ENCODE measurements at regions not wholly inside any gene's neighbourhood (a gene's known extent, or its start where the extent isn't known, plus 50 kb on each side); places are given as distances from the start of the nearest gene placed in this dataset.

DNA sequence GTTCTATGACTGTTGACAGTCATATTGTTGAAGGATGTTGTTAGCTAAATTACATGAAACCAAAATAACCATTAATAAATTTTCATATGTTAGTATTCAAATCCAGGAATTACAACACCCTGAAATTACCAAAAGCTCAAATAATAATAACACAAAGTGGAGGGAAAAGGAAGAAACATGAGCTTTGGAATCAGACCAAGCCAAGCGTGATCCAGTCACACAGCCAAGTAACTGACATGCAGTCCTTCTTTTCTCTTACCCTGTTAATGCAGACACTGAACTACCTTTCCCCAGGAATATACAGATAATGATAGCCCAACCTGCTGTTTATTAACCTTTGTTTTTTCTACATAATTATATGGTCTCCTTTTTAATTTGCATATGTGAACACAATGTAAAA, 130.2 kb downstream of the HS3ST1 start:
- no peak overlapping the region for H3K4me3 ChIP-seq (ENCODE audit: low read length)
- no peak for TF ChIP-seq ZNF274 (IDR thresholded peaks at IDR 0.05; ENCODE audit: low read depth, low read length)

DNA sequence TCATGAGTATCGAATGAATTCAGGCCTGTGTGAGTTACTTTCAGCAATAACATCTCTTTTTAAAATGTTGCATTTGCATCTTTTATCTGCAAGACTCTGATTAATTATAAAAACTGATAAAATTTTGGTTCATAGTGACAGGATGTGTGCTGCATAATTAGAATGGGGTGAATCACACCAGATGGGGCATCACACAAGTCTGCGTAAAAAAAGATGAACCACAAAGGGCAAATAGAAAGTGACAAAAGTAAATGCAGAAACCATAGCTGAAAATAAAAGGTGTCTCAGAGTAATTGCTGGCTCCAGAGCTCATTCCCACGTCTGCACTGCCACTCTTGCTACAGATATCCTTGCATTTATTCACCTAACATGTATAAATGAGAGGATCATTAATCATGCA, 131.1 kb downstream of the HS3ST1 start:
- no peak for TF ChIP-seq ZNF274 (IDR thresholded peaks at IDR 0.05; ENCODE audit: low read depth, low read length)
- H3K4me3 ChIP-seq (ENCODE audit: low read length) = no peak overlapping the region

DNA sequence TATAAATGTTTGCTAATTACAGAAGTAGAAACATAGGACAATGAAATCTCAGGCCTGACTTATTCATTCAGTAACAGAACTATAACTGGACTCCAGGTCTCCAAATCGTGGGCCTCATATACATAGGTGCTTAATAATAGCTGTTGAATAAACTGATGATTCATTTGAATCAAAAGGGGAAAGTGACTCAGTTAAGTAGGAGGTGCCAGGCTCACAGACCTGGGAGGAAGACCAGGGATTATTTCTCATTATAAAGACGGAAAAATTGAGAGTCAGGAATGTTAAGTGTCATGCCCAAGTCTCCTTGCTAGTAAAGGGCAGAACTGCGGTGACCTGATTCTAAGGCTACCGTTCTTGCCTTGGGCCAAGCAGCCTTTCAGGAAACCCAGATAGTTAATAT, 131.5 kb downstream of the HS3ST1 start:
- no peak for TF ChIP-seq ZNF274 (IDR thresholded peaks at IDR 0.05; ENCODE audit: low read depth, low read length)
- no peak overlapping the region for H3K4me3 ChIP-seq (ENCODE audit: low read length)

DNA sequence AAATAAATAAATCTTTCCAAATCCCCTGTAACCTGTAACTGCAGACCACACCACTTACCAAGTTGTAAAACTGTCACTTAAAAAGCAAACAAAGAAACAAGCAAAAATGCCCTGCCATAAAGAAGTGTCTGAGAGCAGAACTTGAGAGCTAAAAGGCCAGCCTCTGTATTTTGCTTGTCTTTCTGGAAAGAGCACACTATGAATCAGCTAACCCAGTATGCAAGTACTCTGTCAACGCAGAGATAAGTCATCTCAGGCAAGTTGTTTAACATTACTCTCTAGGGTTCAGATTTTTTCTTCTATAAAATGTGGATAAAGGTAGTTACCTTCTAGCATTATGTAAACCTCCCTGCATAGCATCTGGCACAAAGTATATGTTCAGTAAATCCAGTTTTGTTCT, 134.8 kb downstream of the HS3ST1 start:
- TF ChIP-seq ZNF274 (IDR thresholded peaks at IDR 0.05; ENCODE audit: low read depth, low read length) = no peak

DNA sequence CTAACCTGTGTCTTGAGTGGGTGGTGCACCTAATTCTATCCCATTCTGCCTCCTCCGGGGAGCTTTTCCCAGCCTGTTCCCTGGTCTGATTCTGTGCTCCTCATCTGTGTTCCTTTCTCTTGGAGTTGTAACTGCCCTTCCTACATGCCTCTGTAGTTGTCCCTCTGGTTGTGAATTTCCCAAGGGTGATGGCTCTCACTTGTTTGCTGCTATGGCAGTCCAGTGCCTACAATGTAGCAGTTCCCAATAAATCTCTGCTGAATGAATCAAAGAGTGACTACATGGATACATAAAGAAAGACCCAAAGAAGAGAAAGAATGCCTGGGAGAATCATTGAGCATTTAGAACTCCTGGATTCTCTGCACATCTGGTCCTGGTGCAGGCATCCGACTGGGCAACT, 141.6 kb downstream of the HS3ST1 start:
- no peak for TF ChIP-seq ZNF274 (IDR thresholded peaks at IDR 0.05; ENCODE audit: low read depth, low read length)
- no peak overlapping the region for H3K4me3 ChIP-seq (ENCODE audit: low read length)

More for the DNA sequence above, 134.8 kb downstream of the HS3ST1 start:
- no peak overlapping the region for H3K4me3 ChIP-seq (ENCODE audit: low read length)

DNA sequence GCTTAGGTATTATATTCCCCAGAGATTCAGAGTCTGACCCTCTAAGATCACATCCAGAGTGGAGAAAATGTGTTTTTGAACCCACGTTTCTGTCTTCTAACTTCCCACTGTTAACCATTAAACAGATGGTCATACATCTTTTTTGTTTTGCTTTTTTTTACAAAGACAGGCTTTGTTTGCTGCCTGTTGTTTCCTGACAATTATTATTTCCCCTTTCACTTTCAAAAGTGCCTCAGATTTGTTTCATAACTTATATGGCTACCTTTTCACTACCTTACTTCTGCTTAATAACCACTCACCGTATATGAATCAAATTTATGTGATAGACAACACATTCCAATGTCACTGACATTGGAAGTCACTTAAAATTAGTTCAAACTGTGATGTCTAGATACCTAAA, 142.2 kb downstream of the HS3ST1 start:
- no peak for TF ChIP-seq ZNF274 (IDR thresholded peaks at IDR 0.05; ENCODE audit: low read depth, low read length)
- no peak overlapping the region for H3K4me3 ChIP-seq (ENCODE audit: low read length)

DNA sequence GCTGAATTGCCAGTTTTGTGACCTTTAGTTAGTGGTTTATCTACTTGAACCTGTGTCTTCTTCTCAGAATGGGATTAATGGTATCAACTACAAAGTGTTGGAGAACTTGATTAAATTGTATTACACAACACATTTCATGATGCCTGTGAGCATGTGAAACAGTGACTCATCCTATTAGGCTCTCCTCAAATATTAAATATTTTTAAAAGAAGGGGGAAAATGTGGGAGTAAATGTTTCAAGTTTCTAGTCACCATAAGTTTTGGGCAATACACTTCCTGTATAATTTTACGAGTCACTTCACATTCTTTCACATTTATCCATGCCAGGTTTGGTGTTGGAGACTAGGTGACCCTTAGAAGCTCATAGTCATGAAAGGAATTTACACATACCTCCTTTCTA, 147.0 kb downstream of the HS3ST1 start:
- H3K4me3 ChIP-seq (ENCODE audit: low read length) = no peak overlapping the region
- no peak for TF ChIP-seq ZNF274 (IDR thresholded peaks at IDR 0.05; ENCODE audit: low read depth, low read length)

DNA sequence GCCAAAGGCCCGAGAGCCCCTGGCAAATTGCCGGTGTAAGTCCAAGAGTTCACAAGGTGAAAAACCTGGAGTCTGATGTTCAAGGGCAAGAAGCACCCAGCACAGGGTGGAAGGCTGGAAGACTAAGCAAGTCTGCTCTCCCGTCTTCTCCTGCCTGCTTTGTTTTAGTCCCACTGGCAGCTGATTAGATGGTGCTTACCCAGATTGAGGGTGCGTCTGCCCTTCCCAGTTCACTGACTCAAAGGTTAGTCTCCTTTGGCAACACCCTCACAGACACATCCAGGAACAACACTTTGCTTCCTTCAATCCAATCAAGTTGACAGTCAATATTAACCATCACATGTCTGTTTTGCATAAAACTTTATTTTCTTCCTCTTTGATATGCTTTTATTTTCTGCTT, 157.4 kb downstream of the HS3ST1 start:
- TF ChIP-seq ZNF274 (IDR thresholded peaks at IDR 0.05; ENCODE audit: low read depth, low read length) = no peak
- H3K4me3 ChIP-seq (ENCODE audit: low read length) = no peak overlapping the region

DNA sequence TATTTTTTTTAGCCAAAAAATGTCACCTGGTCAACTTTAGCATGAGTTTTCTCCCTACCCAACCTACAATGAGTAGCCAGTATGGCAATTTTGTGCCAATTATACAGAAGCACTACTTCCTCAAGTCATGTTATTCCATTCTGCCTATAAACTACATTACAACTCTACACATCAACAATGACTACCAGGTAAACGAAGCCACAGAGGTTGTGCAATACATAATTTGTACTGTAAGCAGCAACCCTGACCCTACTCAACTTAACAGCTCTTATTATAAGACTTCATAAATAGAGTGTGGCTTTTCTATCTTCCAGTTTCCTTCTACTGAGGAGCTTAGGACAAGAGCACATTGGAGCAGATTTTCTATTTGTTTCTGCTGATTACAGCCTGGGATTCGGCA, 160.5 kb downstream of the HS3ST1 start:
- no peak overlapping the region for H3K4me3 ChIP-seq (ENCODE audit: low read length)
- no peak for TF ChIP-seq ZNF274 (IDR thresholded peaks at IDR 0.05; ENCODE audit: low read depth, low read length)

DNA sequence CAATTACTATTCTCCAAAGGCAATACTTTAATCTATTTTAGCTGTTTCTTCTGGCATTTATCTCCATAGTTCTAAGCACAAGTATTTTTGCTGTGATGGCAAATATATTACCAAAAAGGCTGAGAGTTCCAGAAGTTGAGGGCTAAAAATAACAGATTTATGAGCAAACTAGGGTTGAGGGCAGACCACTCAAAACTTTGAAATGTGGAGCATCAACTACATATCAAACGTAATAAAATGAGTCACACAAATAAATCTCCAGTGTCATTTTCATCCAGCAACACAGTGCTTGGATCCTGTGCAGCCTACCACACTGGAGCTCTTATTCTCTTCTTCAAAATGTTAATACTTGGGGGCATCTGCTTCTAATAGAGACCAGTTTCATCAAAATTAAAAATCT, 163.9 kb downstream of the HS3ST1 start:
- TF ChIP-seq ZNF274 (IDR thresholded peaks at IDR 0.05; ENCODE audit: low read depth, low read length) = no peak
- no peak overlapping the region for H3K4me3 ChIP-seq (ENCODE audit: low read length)

DNA sequence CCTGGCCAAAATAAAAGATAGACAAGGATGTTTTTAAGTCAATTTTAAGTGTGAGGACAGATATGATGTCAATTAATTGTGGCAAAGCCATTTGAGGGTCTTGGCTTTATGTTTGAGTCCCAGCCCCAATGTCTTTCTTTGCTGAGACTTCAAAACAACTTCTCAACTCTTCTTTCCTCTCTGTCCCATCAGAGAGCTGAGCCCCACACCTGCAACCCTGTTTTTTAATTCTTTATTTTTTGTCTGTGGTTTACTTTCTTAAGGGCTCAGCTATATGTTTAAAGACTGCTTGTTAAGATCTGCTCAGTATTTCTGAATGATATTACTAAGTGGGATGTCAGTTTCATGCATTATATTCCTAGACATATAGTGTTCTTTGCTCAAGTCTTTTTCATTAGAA, 164.3 kb downstream of the HS3ST1 start:
- H3K4me3 ChIP-seq (ENCODE audit: low read length) = no peak overlapping the region
- TF ChIP-seq ZNF274 (IDR thresholded peaks at IDR 0.05; ENCODE audit: low read depth, low read length) = no peak

DNA sequence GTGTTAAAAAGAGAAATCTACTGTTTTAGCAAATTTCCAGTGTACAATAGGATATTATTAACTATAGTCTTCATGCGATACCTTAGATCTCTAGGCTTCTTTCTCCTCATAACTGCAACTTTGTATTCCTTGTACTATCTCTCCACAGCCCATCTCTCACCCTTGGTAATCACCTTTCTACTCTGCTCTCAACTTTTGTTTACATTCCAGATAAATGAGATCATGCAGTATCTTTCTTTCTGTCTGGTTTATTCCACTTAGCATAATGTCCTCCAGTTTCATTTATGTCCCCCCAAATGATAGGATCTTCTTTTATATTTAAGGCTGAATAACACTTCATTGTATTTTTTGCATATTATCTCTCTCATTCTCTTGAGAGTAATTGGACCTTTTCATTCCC, 165.5 kb downstream of the HS3ST1 start:
- no peak overlapping the region for H3K4me3 ChIP-seq (ENCODE audit: low read length)
- no peak for TF ChIP-seq ZNF274 (IDR thresholded peaks at IDR 0.05; ENCODE audit: low read depth, low read length)

DNA sequence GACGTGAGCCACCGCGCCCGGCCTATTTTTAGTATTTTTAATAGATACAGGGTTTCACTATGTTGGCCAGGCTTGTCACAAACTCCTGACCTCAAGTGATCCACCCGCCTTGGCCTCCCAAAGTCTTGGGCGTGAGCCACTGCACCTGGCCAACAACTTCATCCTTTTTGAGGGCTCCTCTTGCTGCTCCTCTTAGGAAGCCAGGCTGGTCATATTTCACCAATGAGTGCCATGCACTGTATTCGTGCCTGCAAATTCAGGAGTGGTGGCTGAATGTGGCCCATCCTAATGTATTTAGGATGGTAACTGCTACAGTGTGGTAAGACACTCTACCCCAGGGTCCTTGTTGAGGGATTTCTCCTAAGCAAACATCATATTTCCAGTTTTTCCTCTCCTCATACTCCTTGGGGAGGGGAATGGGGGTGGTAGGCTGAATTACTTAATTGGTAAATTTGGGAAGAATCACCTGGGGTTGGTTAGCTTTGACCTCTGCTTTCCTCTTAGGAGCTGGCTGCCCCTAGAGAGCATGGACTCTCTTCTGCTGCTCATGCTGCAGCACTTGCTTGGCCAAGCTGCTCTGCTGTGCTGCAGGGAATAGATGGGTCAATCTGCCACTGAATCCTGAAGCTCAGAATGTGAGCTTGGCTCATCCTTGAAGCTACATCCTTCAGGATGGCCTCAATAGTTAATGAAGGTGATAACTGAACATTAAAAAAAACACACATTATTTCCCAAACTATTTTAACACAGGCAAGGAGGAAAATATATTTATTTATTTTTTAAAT, 167.4 kb downstream of the HS3ST1 start:
- no peak for TF ChIP-seq ZNF274 (IDR thresholded peaks at IDR 0.05; ENCODE audit: low read depth, low read length)
- no peak overlapping the region for H3K4me3 ChIP-seq (ENCODE audit: low read length)

DNA sequence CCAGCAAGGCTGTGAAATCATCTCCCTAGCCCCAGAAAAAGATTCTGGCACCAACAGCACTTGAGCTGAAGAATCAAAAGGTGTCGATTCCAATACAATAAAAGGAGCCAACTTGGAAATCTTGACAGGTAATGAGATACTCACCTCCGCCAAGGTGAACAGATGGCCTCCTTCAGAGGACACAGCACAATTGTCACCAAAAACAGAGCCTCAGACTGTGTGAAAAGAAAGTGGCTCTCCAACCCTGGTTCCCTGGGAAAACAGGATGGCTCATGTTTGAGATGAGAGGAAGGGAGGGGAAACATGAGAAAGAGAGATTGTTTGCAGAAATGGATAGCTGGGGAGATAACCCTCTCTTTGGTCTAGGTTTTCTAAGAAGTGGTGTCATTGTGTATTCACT, 168.9 kb downstream of the HS3ST1 start:
- no peak overlapping the region for H3K4me3 ChIP-seq (ENCODE audit: low read length)

DNA sequence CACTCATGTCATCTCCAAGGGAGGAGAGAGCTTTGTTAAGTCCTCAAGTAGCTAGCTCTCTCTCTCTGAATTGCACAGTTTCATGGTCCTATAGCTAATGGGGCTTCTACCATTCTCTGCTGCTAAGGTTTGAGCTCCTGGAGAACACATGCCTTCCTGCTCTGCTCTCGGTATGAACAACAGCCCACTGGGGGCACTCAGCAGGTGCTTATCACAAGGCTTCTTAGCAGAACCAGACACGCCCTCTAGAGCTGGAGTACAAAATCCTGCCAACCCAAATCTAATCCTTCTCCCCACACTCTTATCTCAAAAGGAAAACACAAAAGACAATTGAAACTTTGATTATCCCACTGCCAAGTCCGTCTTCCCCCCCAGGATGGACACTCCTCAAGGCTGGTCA, 176.5 kb downstream of the HS3ST1 start:
- no peak overlapping the region for H3K4me3 ChIP-seq (ENCODE audit: low read length)
- no peak for TF ChIP-seq ZNF274 (IDR thresholded peaks at IDR 0.05; ENCODE audit: low read depth, low read length)

More for the DNA sequence above, 168.9 kb downstream of the HS3ST1 start:
- no peak for TF ChIP-seq ZNF274 (IDR thresholded peaks at IDR 0.05; ENCODE audit: low read depth, low read length)

DNA sequence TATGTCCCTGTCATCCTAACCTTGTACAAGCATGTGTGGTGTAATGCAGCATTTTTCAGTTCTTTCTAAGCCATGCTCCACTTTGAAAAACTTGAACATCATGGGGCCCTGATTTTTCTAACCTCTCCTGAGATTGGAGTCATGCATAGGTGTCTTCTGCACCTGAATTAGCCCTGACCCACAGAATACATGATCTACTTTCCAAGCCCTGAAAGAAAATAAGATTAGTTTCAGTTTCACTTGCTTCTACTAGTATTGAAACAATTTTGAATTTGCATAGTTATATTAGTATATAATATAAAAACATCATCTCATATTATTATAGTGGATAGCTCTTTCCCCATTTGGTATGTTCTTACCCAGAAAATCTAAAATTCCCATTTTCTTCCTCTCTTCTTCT, 178.2 kb downstream of the HS3ST1 start:
- no peak for TF ChIP-seq ZNF274 (IDR thresholded peaks at IDR 0.05; ENCODE audit: low read depth, low read length)
- H3K4me3 ChIP-seq (ENCODE audit: low read length) = no peak overlapping the region
